ENCODE measurements at regions not wholly inside any gene's neighbourhood (a gene's known extent, or its start where the extent isn't known, plus 50 kb on each side); places are given as distances from the start of the nearest gene placed in this dataset.

DNA sequence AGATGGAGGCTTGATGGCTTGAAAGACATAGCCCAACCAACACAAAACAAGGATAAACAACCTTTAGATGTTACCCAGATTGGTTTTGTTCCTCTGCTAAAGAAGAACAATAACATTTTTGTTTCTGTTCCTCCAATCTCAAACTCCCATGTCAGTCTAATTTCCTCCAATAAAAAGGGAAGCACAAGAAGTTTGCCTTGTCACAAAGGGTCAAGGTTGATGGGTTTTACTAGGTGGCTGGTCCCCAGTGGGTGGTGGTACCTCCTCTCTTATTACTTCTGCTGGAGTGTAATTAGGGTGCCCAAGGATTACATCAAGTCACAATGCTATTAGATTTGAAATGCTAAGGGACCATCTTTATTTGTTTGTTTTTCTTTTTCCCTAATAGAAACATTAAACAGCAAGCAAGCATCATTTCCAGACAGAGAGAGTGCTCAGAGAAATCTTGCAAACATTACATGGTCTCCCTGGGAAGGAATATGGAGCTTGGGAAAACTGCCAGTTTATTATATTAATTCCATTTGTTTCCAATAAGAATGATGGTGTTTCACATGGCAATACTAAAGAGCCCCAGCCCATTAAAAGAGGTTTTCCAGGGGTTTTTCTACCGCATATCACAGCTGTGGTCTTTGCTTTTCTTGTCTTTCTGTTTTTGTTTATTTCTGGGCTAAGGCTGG lies 78.3 kb upstream of the AOAH start:
- DNase-seq = no peak

DNA sequence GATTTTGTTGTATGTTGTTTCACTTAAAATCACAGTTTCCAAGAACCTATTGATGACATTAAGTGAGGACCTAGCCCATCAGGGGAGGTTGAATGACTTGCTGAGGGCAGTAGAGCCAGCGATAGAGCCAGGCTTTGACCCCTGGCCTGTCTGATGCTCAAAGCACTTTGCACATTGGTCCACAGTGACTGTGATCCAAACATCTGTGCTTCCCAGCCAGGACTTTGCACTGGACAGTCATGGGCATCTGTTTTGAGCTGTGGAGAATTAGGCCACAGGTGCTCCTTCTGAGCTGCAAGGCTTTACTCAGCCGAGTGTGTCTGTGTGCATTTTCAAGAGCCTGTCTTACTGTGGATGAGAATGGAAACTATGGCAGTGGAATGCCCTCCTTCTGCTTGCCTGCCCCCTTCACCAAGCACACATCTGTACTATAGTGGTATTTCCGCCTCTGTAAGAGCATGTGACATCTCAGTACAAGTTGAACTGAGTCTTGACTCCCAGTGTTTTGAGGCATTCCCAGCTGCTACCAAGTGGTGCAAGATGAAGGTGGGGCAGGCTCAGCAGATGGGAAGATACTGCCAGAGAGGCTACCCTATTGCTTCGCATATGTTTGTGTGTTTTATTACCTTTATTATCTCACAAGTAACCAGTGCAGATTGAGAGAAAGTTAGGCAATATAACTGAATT lies 72.7 kb upstream of the AOAH start:
- no peak for DNase-seq

DNA sequence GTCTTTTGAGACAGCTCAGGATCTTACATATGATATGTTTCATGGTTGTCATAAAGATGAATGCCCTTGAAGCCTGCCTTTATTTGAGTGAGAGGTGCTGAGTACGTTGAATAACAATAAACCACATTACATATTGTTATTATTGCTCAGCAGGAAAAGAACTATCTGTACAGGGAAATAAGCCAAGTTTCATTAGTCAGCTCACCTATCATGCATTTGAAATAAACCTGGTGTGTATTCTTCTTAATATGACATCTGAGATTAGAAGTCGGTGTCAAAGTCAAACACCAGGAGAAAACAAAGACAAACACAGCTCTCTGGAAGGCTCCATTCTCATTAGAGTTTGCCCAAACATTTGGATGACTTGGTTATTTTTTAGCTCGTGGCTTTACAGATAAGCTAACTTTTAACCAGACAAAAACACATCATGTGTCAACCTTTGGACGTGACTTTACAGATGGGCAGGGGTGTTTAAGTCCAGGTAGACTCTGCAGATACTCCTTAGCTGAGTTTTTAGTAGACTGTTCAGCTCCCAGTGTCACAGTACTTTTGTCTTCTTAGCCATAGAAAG lies 71.2 kb upstream of the AOAH start:
- DNase-seq = no peak

DNA sequence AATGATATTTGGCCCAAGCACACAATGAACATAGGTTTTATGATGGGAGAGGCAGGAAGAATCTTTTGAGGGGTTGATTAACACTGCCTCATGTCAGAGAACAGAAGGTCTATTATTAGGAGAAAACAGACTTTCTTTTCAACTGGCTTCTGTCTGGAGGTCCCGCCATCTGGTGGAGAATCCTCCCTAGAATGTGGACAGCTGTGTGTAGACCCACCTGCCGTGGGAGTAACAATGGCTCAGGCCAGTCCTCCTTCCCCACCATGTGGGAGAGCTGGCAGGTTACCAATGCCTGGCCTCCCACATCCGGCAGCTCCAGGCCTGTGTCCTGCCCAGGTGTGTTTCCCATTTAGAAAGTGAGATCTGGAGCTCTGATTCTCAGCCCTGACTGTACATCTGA lies 70.4 kb upstream of the AOAH start:
- no peak for DNase-seq

DNA sequence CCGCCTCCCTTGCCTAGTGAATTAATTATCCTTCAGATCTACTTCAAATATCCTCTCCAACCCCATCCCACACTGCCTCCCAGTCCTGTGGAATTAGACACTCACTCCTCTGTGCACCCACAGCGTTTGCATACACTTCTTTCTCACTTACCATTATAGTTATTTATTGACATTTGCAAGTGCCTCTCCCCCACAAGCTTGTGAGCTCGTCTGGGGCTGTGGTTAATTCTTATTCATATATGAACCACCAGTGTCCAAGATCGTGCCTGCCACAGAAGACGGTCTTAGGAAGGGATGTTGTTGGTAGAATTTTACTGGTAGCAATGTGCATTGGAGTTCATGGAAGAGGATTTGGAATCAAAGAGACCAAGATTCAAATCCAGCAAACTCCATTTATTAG lies 68.1 kb upstream of the AOAH start:
- DNase-seq = no peak

DNA sequence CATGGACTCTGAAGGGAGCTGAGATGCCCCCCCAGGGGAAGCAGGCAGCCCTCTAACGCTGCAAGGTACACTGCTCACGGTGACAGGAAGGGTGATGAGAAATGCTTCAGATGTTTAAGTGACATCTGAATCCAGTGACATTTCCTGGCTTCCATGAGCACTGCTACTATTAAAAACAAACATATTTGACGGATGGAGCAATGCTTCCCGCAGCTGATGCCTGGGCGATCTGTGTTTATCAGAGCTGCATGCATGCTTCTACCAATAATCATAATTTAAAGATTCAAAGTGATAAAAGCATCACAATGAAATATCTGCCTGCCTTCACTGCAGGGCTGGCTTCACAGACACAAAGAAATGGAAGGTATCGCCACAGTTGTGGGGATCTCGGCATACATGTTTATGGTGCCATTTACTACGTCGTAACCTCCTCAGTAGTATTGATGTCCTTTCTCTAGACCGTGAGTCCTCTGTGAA lies 66.1 kb upstream of the AOAH start:
- no peak for DNase-seq

DNA sequence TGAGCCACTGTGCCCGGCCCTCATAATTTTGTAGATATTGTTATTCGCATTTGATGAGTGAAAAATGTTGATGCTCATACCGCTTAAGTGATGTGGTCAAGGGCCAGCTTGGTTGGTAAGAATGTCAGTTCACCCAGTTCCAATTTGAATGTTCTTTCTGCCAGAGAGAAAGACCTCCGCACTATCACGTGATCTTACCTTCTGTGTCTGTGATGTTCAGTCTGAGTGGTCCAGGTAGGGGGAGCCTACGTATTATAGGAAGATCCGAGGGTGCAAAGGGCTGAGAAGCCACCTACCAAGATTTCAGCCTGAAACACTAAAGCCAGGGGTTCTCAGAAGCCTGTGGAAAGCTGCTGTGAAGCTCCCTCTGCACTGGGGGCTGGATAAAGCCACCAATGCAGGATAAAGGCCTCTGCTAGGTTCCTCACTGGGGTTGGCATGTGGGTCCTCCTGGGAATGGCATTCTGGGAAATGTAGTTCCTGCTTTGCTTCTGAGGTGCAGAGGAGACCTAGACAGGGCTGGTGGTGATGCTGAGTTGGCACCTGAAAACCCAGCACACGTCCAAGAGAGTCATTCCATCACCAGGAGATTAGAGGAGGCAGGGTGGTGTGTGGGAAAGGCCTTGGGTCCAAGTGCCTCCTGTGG lies 64.7 kb upstream of the AOAH start:
- no peak for DNase-seq

DNA sequence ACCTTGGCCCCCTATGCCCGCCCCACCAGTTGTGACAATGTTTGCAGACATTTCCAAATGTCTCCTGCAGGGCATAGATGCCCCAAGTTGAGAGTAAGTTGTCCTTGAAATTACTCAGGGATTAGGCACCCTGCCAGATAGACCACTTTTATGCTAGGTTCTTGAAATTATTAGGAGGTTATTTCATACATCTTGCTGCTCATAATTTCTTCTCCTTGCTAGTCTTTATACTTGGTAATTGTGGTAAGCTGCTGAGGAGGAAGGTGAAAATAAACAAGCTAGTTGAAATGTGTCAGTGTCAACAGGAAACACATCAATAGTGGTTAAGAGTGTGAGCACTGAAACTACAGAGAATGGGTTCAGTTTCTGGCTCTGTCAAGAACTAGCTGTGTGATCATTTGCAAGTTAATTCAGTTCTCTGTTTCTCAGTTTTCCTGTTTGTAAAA lies 63.7 kb upstream of the AOAH start:
- DNase-seq = no peak

DNA sequence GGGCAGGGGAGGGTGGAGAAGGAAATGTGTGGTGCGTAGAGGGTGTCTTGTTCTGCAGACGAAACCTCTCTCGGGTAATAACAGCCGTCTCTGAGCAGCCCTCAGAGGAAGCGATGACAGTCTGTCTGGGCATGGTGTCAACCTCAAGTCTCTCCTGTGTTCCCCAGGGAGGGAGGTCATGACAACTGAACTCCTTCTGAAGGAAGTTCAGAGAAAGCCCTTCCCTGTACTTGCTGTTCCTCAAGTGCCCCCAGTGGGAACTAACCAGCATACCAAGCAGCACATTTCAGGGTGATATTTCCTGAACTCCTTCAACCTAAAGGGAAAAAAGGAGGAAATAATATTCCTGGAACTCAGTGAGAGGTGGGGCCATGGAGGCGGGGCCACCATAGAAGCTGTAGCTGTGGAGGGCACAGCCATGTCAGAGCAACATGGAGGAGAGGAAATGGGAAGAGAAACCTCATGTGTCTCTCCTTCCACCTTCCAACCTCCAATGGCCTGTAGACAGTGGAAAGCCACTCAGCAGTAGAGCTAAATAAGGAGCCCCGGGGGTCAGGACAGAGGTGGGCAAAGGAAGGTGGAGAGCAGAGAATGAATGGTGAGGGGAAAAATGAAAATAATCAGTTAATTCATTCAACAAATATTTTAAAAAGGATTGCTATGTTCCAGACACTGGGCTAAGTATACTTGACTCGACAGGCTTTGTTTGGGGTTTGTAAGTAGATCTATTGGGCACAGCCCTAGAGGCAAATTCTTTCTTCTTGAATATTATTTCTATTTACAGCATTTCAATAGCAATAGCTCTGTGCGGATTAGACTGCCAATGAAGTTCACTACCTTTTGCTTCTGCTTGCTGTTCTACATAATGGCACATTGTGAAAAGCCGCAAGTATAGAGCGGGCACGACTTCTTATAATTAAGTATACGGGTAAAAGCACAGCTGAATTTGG lies 61.0 kb upstream of the AOAH start:
- DNase-seq = peak; percentile 77

DNA sequence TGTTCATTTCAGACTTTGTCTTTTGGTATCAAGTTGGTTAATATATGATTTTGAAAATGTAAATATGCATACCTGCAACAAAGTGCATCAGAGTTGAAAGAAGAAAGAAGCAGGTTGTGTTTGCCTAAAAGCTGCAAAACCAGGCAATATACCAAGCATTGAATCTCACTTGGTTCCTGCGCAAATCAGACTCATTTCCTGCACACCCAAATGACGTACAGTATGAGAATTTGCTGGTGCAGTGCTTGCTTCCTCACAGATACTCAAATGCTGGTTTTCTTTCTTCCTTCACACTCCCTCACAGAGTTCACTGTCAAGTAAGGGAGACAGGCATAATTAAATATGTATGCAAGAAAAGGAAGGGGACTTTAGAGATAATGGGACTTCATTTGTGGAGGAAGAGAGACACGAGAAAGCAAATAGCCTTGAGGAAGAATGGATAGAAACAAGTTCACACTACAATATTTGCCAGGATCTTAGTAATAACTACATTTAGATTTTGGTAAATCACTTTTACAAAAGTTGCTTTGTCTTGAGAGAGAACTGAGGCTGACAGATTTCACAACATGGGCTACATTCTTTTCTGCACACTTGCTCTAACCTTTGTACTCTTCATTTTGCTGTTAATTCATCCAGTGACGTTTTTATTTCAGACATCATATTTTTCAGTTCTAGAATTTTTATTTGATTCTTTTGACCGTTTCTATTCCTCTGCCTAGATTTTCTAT lies 56.9 kb upstream of the AOAH start:
- no peak for DNase-seq

DNA sequence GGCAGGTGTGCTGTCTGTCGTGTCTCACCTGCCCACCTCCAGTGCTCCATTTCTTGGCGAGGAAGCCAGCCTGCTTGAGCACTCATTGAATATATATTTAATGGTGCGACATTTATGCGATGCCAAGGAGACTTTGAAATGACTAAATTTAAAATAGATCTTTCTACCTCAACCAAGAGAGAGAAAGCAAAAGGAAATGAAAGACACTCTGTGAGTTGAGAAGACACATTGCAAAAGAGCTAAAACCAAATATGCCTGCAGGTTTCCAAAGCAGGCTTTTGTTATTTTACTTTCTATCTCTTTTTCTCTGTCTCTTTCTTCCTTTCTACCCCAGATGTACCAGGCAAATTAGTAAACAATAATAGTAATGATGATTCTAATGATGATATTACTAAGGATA lies 53.6 kb upstream of the AOAH start:
- DNase-seq = no peak

DNA sequence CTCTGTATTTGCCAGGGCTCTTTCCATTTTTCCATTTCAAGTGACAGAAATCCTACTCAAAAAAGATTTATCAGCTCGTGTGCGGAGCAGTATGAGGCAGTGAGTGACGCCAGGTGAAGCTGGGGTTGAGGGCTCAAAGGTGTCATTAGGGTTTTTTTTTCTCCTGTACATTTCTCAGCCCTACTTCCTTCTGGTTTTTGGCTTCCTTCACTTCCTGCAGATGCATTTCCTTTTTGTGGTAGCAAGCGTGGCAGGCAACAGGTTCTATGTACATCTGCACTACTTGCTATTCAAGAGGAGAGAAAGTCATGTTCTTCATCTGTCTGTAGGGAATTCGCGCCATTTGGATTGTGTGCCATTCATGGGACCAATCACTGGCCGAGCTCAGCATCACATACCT lies 52.8 kb upstream of the AOAH start:
- DNase-seq = peak; percentile 64

DNA sequence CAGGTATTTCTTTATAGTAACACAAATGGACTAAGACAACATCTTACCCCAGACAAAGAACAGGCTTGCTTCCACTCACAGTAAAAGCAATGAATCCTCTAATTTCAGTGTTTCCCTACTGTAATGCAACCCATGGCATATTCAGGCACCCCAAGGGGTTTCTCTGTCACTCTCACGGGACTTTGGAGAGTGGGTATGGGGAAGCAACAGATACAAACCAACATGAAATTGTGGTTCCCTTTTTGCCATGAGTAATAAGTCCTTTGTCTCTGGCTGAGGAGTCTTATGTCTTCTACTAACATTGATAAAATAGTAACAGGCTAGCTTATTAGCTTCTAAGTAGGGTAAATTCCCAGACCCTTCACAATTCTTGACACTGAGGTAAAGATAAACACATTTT lies 51.4 kb upstream of the AOAH start:
- no peak for DNase-seq

DNA sequence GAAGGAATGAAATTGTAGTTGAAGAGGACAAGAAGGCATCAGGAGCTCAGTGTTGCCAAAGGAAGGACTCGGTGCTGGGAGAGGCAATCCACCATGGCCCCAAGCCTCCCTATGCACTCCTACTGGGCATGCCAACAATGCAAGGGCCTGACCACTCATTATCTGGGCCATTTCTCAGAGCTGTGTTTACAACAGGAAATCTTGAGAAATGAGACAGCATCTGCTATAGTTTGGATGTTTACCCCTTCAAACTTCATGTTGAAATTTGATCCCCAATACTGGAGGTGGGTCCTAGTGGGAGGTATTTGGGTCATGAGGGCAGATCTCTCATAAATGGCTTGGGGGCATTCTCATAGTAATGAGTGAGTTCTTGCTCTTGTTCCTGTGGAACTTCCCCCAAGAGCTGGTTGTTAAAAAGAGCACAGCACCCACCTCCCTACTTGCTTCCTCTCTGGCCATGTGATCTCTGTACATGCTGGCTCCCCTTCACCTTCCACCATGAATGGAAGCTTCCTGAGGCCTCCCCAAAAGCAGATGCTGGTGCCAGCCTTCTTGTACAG lies 50.8 kb upstream of the AOAH start:
- no peak for DNase-seq
